A673 (cell line): ENCODE measurements at regions not wholly inside any gene's neighbourhood (a gene's known extent, or its start where the extent isn't known, plus 50 kb on each side); places are given as distances from the start of the nearest gene placed in this dataset.

ENCODE experiments used
- BruUV-seq: library from RNA; stranded (reverse); fragments of 400-500 nt; replicated peaks from 2 replicates; lab custom pipeline; 2021; lab: Mats Ljungman, UMichigan
- CTCF ChIA-PET: fragments of 300-600 bp; sonication (Branson Sonifier 250); formaldehyde crosslinking; loops from one replicate; lab custom pipeline; 2022; ENCODE audit warnings: antibody characterized with exemption; lab: Charles Lee
- POLR2A ChIA-PET: fragments of 300-600 bp; sonication (Branson Sonifier 250); formaldehyde crosslinking; loops from one replicate; lab custom pipeline; 2022; ENCODE audit warnings: antibody characterized with exemption; ENCODE audit not compliant: low non-redundant PET; lab: Charles Lee
- DNase-seq: peaks from one replicate; pipeline ENCODE4 v3.0.0-alpha.2; 2015; ENCODE audit warnings: low spot score
- H3K27ac ChIP-seq: fragments of 200-600 bp; sonication (generic); 2 replicates; pipeline ENCODE4 v1.5.1; 2016; ENCODE audit warnings: mixed run types, low read depth, mild to moderate bottlenecking, mixed read lengths, antibody characterized with exemption, low read length; ENCODE audit not compliant: poor library complexity, severe bottlenecking
- H3K27me3 ChIP-seq: fragments of 200-600 bp; sonication (generic); replicated peaks from 2 replicates; pipeline ENCODE4 v1.6.1; 2017; ENCODE audit warnings: mixed run types, low read depth, mild to moderate bottlenecking, mixed read lengths, antibody characterized with exemption, low read length; ENCODE audit not compliant: insufficient read depth, poor library complexity
- H3K36me3 ChIP-seq: fragments of 200-600 bp; sonication (generic); 2 replicates; pipeline ENCODE4 v1.6.1; 2016; ENCODE audit warnings: mixed run types, mild to moderate bottlenecking, mixed read lengths, antibody characterized with exemption, low read length; ENCODE audit not compliant: insufficient read depth, poor library complexity, severe bottlenecking
- H3K4me1 ChIP-seq: fragments of 200-600 bp; sonication (generic); 2 replicates; pipeline ENCODE4 v1.6.1; 2017; ENCODE audit warnings: mixed run types, mild to moderate bottlenecking, mixed read lengths, antibody characterized with exemption, low read length; ENCODE audit not compliant: insufficient read depth, poor library complexity, severe bottlenecking
- H3K4me3 ChIP-seq: fragments of 200-600 bp; sonication (generic); 2 replicates; pipeline ENCODE4 v1.5.1; 2016; ENCODE audit warnings: low read depth, mixed run types, mild to moderate bottlenecking, mixed read lengths, low read length; ENCODE audit not compliant: poor library complexity, severe bottlenecking
- H3K9me3 ChIP-seq: fragments of 200-600 bp; sonication (generic); 2 replicates; pipeline ENCODE4 v1.6.1; 2016; ENCODE audit warnings: mixed run types, low read depth, mild to moderate bottlenecking, mixed read lengths, antibody characterized with exemption, low read length; ENCODE audit not compliant: poor library complexity, severe bottlenecking
- CTCF ChIP-seq: fragments of 300-800, 200-600 bp; sonication (generic); conservative IDR thresholded peaks from 2 replicates; pipeline ENCODE4 v1.5.1; 2017; ENCODE audit warnings: low read depth, mild to moderate bottlenecking, antibody characterized with exemption, low read length, moderate library complexity, mixed read lengths
- EZH2 ChIP-seq: fragments of 200-600 bp; sonication (generic); IDR thresholded peaks from 2 replicates; pipeline ENCODE4 v1.6.1; 2017; ENCODE audit warnings: borderline replicate concordance, low read depth, mild to moderate bottlenecking, mixed read lengths, antibody characterized with exemption, low read length; ENCODE audit not compliant: poor library complexity, severe bottlenecking
- intact Hi-C: fragments of 100-400 bp; cut with micrococcal nuclease; formaldehyde crosslinking; loops from one replicate; pipeline ENCODE4 v1.10.0; 2022; ENCODE audit not compliant: unreplicated experiment

- intact Hi-C loops: no loop called here
- no peaks in the 10 kb centered on the region for H3K4me1 ChIP-seq
- no peak overlapping the region for H3K27ac ChIP-seq
- TF ChIP-seq CTCF (no peak), EZH2 (no peak)
- ChIA-PET POLR2A (no interaction called here), CTCF (no interaction called here)
- no peaks in the 10 kb centered on the region for H3K36me3 ChIP-seq
- no TSS peak for BruUV-seq
- no peak for DNase-seq
- H3K27me3 ChIP-seq: no peaks in the 10 kb centered on the region
- H3K9me3 ChIP-seq: no peaks in the 10 kb centered on the region
- no peak overlapping the region for H3K4me3 ChIP-seq
These were observed 329.9 kb downstream of the KIF4B start for GRCh38 chr5:155343468-155343867.

GRCh38 chr5:155353231-155353630 lies 339.7 kb downstream of the KIF4B start:
- Histone ChIP-seq H3K27ac (no peak overlapping the region), H3K9me3 (no peaks in the 10 kb centered on the region), H3K4me3 (no peak overlapping the region), H3K27me3 (peaks cover 2% of the 10 kb centered on the region), H3K4me1 (no peaks in the 10 kb centered on the region), H3K36me3 (no peaks in the 10 kb centered on the region)
- no peak for DNase-seq
- intact Hi-C loops: no loop called here
- POLR2A ChIA-PET: no interaction called here
- CTCF ChIA-PET: no interaction called here
- no TSS peak for BruUV-seq
- no peak for TF ChIP-seq EZH2
- no peak for TF ChIP-seq CTCF

- no peak overlapping the region for H3K4me3 ChIP-seq
- intact Hi-C loops: no loop called here
- POLR2A ChIA-PET: no interaction called here
- no peak for TF ChIP-seq EZH2
- no peaks in the 10 kb centered on the region for H3K36me3 ChIP-seq
- no peaks in the 10 kb centered on the region for H3K27me3 ChIP-seq
- BruUV-seq: no TSS peak
- CTCF ChIA-PET: no interaction called here
- no peaks in the 10 kb centered on the region for H3K4me1 ChIP-seq
- DNase-seq: no peak
- H3K27ac ChIP-seq: no peak overlapping the region
- H3K9me3 ChIP-seq: no peaks in the 10 kb centered on the region
These were observed 352.5 kb downstream of the KIF4B start for GRCh38 chr5:155366096-155366495.

GRCh38 chr5:155367841-155368240 lies 354.3 kb downstream of the KIF4B start:
- no peak overlapping the region for H3K27ac ChIP-seq
- DNase-seq: no peak
- CTCF ChIA-PET: no interaction called here
- H3K4me3 ChIP-seq: no peak overlapping the region
- intact Hi-C loops: no loop called here
- H3K27me3 ChIP-seq: no peaks in the 10 kb centered on the region
- H3K4me1 ChIP-seq: no peaks in the 10 kb centered on the region
- no peaks in the 10 kb centered on the region for H3K9me3 ChIP-seq
- POLR2A ChIA-PET: no interaction called here
- no peak for TF ChIP-seq EZH2
- TF ChIP-seq CTCF: no peak
- no TSS peak for BruUV-seq
- H3K36me3 ChIP-seq: no peaks in the 10 kb centered on the region
